Nucleus accumbens (tissue), 56 donors: ENCODE measurements at regions not wholly inside any gene's neighbourhood (a gene's known extent, or its start where the extent isn't known, plus 50 kb on each side); places are given as distances from the start of the nearest gene placed in this dataset.
A peak's percentile ranks its signal among the peaks of the same experiment; 100 is the strongest.

Source experiments
- DNase-seq, 56 donors: peaks; one replicate each; lab custom pipeline; 2025; lab: John Stamatoyannopoulos, UW

- no peak for DNase-seq
These were observed 465.5 kb upstream of the ATP2B1 start for GRCh38 chr12:90174198-90174510.

DNA sequence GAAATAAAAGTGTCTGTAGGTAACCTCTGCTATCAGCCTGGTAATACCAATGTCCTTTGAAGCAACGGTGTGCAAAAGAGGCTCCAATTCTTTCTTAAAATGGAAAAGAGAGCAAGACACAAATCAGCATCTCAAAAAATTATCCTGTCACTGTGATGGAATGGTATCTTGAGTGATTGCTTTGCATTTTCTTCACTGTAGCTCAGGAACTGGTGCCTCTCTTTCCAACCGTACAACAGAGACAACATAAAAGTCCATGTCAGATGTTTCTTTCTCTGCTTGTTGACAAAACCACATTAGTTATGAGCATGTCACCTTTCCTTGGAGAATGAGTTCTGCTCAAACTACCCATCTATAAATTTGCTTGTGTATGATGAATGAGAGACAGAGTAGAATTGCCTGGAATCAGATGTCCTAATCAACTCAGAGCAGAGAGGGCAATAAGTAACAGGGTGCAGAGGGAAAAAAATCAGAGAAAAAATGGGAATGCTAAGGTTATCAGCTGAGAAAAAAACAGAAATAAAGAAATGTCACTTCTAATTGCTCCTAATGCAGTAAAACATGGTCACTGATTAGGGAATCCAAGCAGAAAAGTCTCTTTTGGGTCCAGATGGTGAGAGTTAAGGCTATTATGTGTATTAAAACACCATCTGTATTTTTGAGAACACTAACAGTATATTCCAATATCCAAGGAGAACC, 465.0 kb upstream of the ATP2B1 start:
- no peak for DNase-seq

DNA sequence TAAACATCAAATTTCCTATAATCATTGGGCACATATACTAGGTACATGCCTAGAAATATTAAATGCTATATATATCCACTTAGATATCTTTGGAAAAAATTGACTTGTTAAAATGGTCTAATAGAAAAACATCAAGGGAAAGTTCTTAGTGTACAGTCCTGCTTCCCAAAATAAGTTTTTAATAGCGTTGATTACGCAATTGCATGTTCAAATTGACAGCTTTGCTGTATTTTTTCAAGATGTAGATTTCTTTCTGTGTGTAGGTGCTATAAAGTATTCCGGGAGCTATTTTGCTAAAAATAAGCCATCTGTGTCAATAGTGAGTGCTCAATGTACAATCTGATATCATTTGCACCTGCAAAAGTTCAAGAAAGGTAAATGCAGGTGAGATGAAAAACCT, 463.9 kb upstream of the ATP2B1 start:
- DNase-seq = no peak

DNA sequence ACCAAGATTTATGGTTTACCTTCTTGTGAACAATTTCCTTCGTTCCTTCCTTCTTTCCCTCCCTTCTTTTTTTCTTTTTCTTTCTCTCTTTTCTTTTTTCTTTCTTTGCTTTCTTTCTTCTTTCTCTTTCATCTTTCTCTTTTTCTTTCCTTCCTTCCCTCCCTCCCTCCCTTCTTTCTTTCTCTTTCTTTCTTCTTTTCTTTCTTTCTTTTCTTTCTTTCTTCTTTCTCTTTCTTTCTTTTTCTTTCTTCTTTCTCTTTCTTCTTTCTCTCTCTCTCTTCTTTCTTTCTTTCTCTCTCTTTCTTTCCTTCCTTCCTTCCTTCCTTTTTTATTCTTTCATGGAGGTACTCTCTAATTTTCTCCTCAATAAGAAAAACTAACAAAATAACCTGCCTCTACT, 462.1 kb upstream of the ATP2B1 start:
- DNase-seq = no peak

- no peak for DNase-seq
These were observed 459.0 kb upstream of the ATP2B1 start for GRCh38 chr12:90167518-90168208.

DNA sequence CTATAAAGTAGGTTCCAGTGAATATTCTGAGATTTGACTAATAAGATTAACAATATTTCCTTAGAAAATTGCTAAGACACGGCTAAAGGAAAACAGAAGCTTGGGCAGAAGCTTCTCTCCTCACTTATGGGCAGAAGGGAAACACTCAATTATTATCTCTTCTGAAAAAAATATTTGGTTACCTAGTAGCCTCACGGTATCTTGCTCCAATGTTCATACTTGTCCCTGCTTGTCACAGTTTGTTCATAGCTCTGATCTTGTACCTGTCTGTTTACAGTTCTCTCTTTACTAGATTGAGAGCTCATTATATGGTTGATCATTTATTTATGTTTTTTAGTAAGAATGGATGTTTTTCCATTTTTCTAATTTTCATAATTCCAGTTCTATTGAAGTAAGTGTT, 458.0 kb upstream of the ATP2B1 start:
- DNase-seq = no peak

DNA sequence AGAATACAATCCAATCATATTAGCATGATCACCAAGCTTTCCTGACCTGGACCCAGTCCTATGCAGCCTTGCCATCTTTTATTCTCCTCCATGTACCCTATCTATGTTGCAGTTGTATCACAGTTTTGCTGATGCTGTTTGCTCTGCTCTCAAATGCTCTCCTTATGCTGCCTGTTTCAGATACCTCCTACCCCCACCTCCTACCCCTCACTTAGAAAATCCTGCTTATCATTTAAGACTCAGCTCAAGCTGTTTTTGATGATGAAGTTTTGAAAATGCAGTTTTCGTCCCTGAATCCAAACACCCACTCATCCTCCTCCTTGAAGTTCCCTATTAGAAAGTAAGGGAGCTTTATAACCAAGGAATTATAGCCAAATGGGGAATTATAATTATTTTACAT, 457.4 kb upstream of the ATP2B1 start:
- peak in 10 of 56 donors; percentile 2 to 55 (median 6) for DNase-seq

GRCh38 chr12:90163975-90164374, 455.3 kb upstream of the ATP2B1 start:
- DNase-seq = no peak

GRCh38 chr12:90153827-90154226, 445.2 kb upstream of the ATP2B1 start:
- no peak for DNase-seq

DNA sequence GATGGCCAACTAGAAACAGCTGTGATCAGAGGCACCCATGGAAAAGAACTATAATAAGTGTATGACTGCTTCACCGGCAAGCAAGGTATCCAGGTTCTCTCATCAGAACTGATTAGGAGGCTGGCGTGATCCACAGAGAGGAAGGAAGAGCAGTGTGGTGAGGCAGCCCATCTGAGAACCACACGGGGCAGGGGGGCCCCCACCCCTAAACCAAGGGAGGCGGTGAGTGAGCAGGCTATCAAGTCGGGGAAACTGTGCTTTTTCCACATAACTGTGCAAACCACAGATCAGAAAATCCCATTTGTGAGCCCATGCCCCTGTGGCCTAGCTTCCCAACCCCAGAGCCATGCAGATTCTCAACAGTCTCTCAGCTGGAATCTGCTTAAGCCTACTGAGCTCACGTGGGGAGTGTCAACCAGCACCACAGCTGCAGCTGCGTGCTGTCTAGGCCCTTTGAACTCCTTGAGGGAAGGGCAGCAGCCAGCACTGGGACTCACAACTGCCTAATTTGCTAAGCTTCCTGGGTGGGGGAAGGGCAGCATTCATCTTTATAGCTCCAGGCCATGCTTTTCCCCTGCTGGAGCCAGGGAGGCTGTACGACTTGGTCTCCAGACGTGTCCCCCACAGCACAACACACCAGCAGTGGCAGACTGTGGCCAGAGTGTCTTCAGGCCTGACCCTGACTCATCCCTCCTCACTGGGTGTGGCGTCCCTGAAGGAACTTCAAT, 444.4 kb upstream of the ATP2B1 start:
- DNase-seq = no peak

DNA sequence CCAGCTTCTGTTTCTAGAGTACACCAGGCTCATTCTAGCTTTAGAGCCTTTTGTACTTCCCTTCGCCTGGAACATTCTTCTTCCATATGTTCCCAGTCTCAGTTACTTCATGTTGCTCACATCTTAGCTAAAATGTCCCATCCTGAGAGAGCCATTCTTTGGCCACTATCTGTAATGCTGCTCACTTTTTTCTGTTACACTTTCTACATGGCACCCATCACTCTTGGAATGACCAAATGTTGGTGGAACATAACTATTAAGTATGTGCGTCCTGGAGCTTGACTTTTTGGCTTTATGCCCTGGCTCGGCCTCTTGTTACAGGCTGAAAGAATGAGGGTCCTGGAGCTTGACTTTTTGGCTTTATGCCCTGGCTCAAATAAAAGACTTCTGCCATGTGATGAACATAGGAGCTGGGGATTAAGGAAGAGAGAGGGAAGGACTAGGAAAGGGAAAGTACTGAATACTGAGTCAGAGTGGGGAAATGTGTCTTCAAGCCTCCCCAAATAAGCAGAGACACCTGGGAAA, 442.9 kb upstream of the ATP2B1 start:
- DNase-seq = no peak

GRCh38 chr12:90149453-90149852, 440.8 kb upstream of the ATP2B1 start:
- DNase-seq = no peak

- DNase-seq = no peak
These were observed 420.9 kb upstream of the ATP2B1 start for GRCh38 chr12:90129366-90130030.

- DNase-seq = peak in 9 of 56 donors; percentile 1 to 39 (median 11)
These were observed 419.9 kb upstream of the ATP2B1 start for GRCh38 chr12:90128526-90128925.

- DNase-seq = no peak
These were observed 417.5 kb upstream of the ATP2B1 start for GRCh38 chr12:90126125-90126524.

DNA sequence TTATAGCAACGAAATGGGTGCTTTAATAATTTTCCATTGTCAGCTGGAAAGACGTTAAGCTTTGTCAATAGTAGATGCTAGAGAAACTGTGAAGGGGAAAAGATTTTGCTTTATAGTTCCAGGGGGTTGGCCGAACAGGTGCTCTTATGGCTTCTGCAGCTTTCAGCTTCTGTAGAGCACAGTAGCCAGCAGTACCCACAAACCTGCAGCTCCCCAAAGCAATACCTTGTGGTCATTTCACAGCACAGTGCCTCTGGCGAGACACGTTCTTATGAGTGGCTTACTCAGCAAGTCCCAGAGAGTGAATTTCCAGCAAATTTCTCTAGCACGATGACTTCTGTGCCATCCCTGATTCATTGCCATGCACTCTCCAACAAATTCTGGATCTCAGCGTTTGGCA, 416.3 kb upstream of the ATP2B1 start:
- DNase-seq = no peak

- no peak for DNase-seq
These were observed 415.7 kb upstream of the ATP2B1 start for GRCh38 chr12:90124289-90124688.

DNA sequence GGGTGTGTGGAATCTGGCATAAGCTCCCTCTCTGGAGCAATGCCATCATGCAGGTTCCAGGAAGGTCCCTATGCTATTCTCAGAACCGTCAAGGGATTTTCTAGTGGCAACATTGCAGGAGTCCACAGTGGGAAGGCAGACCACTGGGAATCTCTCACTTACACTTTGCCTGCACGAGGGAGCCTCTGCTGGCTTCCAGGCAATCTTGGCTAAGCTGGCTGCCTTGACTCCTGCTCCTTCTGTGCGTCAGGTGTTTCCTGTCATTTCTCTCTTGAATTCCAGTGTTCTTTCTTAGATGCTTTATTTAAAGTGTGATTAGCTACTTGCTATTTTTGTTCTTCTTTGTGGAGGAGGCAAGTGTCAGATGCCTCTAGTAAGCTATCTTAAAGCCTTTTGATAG, 414.0 kb upstream of the ATP2B1 start:
- peak in 25 of 56 donors; percentile 0 to 76 (median 31) for DNase-seq

GRCh38 chr12:90120627-90121026, 412.0 kb upstream of the ATP2B1 start:
- DNase-seq = no peak

GRCh38 chr12:90112666-90113065, 404.0 kb upstream of the ATP2B1 start:
- no peak for DNase-seq
